HepG2 (cell line): ENCODE measurements at regions not wholly inside any gene's neighbourhood (a gene's known extent, or its start where the extent isn't known, plus 50 kb on each side); places are given as distances from the start of the nearest gene placed in this dataset.
A peak's percentile ranks its signal among the peaks of the same experiment; 100 is the strongest.

Experiments
- CEBPG ChIP-seq: IDR thresholded peaks from 2 replicates; pipeline ENCODE4 v1.6.1; 2016
- SALL2 ChIP-seq: sonication (generic); formaldehyde crosslinking; IDR thresholded peaks from 2 replicates; pipeline ENCODE4 v1.8.1; 2023; ENCODE audit warnings: mild to moderate bottlenecking, missing genetic modification reagents, inconsistent platforms
- ZFY ChIP-seq: sonication (generic); formaldehyde crosslinking; IDR thresholded peaks from 2 replicates; pipeline ENCODE4 v1.4.0; 2020; ENCODE audit warnings: missing genetic modification reagents
- TF ChIP-seq, protein P1 (sequence below): sonication (generic); formaldehyde crosslinking; IDR thresholded peaks from one replicate; pipeline ENCODE4 v1.5.1; 2020; ENCODE audit warnings: mild to moderate bottlenecking, missing genetic modification reagents; ENCODE audit errors: not compliant biosample characterization
- TF ChIP-seq, protein P2 (sequence below): sonication (generic); formaldehyde crosslinking; IDR thresholded peaks from 2 replicates; pipeline ENCODE4 v1.4.0; 2020; ENCODE audit warnings: missing genetic modification reagents

DNA sequence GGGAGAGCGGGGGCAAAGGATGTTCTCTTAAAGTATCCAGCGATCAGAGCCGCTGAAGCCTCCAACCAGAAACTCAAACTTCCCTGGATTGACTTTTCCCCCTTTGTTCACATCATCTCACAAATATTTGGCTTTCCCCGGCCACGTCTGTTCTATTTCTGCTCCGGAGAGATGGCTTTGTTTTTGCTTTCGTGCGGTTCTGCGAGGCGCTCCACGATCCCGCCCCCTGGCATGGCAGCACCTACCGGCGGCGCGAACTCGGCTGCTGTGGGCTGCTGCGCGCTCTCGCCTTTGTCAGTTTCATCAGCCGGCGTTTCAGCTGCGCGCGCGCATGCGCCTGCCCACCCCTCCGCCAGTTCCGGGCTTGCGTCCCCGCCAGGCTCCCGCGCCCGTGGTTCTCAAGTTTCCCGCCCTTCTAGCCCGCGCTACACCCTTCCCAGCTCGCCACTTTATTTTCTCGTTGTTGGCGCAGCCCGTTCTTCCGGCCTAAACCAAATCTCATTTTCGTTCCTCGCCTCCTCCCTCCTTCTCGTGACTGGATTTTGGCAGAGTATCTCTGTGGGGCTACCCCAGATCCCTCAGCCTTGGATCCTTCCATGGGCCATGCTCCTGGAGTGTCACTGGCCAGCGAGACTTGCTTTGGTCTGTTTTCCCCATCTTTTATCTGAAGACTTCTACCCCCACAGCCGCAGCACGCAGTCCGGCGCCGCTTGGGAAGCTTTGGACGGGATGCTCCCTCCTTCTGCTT is 98.0 kb downstream of the INSIG2 start (continued):
- TF ChIP-seq, protein P1, sequence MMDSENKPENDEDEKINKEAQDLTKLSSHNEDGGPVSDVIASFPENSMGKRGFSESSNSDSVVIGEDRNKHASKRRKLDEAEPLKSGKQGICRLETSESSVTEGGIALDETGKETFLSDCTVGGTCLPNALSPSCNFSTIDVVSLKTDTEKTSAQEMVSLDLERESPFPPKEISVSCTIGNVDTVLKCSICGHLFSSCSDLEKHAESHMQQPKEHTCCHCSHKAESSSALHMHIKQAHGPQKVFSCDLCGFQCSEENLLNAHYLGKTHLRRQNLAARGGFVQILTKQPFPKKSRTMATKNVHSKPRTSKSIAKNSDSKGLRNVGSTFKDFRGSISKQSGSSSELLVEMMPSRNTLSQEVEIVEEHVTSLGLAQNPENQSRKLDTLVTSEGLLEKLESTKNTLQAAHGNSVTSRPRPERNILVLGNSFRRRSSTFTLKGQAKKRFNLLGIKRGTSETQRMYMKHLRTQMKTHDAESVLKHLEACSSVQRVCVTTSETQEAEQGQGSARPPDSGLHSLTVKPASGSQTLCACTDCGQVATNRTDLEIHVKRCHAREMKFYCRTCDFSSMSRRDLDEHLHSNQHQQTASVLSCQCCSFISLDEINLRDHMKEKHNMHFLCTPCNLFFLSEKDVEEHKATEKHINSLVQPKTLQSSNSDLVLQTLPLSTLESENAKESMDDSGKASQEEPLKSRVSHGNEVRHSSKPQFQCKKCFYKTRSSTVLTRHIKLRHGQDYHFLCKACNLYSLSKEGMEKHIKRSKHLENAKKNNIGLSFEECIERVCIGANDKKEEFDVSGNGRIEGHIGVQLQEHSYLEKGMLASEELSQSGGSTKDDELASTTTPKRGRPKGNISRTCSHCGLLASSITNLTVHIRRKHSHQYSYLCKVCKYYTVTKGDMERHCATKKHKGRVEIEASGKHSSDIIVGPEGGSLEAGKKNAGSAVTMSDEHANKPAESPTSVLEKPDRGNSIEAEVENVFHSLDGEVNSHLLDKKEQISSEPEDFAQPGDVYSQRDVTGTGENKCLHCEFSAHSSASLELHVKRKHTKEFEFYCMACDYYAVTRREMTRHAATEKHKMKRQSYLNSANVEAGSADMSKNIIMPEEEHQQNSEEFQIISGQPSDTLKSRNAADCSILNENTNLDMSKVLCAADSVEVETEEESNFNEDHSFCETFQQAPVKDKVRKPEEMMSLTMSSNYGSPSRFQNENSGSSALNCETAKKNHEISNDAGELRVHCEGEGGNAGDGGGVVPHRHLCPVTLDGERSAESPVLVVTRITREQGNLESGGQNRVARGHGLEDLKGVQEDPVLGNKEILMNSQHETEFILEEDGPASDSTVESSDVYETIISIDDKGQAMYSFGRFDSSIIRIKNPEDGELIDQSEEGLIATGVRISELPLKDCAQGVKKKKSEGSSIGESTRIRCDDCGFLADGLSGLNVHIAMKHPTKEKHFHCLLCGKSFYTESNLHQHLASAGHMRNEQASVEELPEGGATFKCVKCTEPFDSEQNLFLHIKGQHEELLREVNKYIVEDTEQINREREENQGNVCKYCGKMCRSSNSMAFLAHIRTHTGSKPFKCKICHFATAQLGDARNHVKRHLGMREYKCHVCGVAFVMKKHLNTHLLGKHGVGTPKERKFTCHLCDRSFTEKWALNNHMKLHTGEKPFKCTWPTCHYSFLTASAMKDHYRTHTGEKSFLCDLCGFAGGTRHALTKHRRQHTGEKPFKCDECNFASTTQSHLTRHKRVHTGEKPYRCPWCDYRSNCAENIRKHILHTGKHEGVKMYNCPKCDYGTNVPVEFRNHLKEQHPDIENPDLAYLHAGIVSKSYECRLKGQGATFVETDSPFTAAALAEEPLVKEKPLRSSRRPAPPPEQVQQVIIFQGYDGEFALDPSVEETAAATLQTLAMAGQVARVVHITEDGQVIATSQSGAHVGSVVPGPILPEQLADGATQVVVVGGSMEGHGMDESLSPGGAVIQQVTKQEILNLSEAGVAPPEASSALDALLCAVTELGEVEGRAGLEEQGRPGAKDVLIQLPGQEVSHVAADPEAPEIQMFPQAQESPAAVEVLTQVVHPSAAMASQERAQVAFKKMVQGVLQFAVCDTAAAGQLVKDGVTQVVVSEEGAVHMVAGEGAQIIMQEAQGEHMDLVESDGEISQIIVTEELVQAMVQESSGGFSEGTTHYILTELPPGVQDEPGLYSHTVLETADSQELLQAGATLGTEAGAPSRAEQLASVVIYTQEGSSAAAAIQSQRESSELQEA (CRISPR knock-in tag): peak; percentile 32
- TF ChIP-seq CEBPG (CRISPR knock-in tag) (peak; percentile 13; the same call in 1 of the 2 replicates), ZFY (CRISPR knock-in tag) (0 out of 2 replicates have a peak, but pooled peaks have one; percentile 2), SALL2 (CRISPR knock-in tag) (peak; percentile 43; the same call in 1 of the 2 replicates)
- TF ChIP-seq, protein P2, sequence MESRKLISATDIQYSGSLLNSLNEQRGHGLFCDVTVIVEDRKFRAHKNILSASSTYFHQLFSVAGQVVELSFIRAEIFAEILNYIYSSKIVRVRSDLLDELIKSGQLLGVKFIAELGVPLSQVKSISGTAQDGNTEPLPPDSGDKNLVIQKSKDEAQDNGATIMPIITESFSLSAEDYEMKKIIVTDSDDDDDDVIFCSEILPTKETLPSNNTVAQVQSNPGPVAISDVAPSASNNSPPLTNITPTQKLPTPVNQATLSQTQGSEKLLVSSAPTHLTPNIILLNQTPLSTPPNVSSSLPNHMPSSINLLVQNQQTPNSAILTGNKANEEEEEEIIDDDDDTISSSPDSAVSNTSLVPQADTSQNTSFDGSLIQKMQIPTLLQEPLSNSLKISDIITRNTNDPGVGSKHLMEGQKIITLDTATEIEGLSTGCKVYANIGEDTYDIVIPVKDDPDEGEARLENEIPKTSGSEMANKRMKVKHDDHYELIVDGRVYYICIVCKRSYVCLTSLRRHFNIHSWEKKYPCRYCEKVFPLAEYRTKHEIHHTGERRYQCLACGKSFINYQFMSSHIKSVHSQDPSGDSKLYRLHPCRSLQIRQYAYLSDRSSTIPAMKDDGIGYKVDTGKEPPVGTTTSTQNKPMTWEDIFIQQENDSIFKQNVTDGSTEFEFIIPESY (CRISPR knock-in tag): 0 out of 2 replicates have a peak, but pooled peaks have one; percentile 15
